H9 (cell line): ENCODE measurements at regions not wholly inside any gene's neighbourhood (a gene's known extent, or its start where the extent isn't known, plus 50 kb on each side); places are given as distances from the start of the nearest gene placed in this dataset.

Experiments used
- DNase-seq: peaks from one replicate; pipeline ENCODE4 v3.0.0-alpha.2; 2017
- H2AFZ ChIP-seq: one replicate; pipeline ENCODE4 v1.6.1; 2013; ENCODE audit warnings: mild to moderate bottlenecking, low read length, control low read depth, moderate library complexity
- H2AK5ac ChIP-seq: 2 replicates; pipeline ENCODE4 v1.6.1; 2013; ENCODE audit warnings: low read length, control low read depth, mixed read lengths; ENCODE audit not compliant: insufficient read length
- H2BK120ac ChIP-seq: one replicate; pipeline ENCODE4 v1.6.1; 2013; ENCODE audit warnings: low read depth, mild to moderate bottlenecking, low read length, control low read depth, inconsistent platforms; ENCODE audit not compliant: poor library complexity, severe bottlenecking
- H2BK12ac ChIP-seq: 2 replicates; pipeline ENCODE4 v1.6.1; 2013; ENCODE audit warnings: low read length, control low read depth, mixed read lengths, low read depth; ENCODE audit not compliant: insufficient read length
- H2BK15ac ChIP-seq: 2 replicates; pipeline ENCODE4 v1.6.1; 2013; ENCODE audit warnings: low read depth, low read length, control low read depth
- H2BK20ac ChIP-seq: one replicate; pipeline ENCODE4 v1.6.1; 2013; ENCODE audit warnings: low read depth, mild to moderate bottlenecking, low read length, control low read depth, inconsistent platforms; ENCODE audit not compliant: poor library complexity, severe bottlenecking
- H2BK5ac ChIP-seq: 2 replicates; pipeline ENCODE4 v1.6.1; 2013; ENCODE audit warnings: low read length, control low read depth, mixed read lengths; ENCODE audit not compliant: insufficient read length
- H3K14ac ChIP-seq: 2 replicates; pipeline ENCODE4 v1.6.1; 2013; ENCODE audit warnings: low read length, control low read depth; ENCODE audit not compliant: insufficient read depth
- H3K18ac ChIP-seq: 2 replicates; pipeline ENCODE4 v1.6.1; 2013; ENCODE audit warnings: low read depth, mild to moderate bottlenecking, mixed read lengths, low read length, control low read depth; ENCODE audit not compliant: insufficient read length
- H3K23ac ChIP-seq: 2 replicates; pipeline ENCODE4 v1.6.1; 2013; ENCODE audit warnings: low read length, control low read depth, mixed read lengths, low read depth; ENCODE audit not compliant: insufficient read length
- H3K23me2 ChIP-seq: 2 replicates; pipeline ENCODE4 v1.6.1; 2013; ENCODE audit warnings: low read depth, mild to moderate bottlenecking, mixed read lengths, low read length, control low read depth; ENCODE audit not compliant: insufficient read length, poor library complexity, severe bottlenecking
- H3K27ac ChIP-seq: 2 replicates; pipeline ENCODE4 v1.5.1; 2013; ENCODE audit warnings: low read length, control low read depth, mixed read lengths, low read depth; ENCODE audit not compliant: insufficient read length
- H3K27me3 ChIP-seq: 2 replicates; pipeline ENCODE4 v1.6.1; 2013; ENCODE audit warnings: low read length, control low read depth, inconsistent platforms; ENCODE audit not compliant: insufficient read depth
- H3K4ac ChIP-seq: 2 replicates; pipeline ENCODE4 v1.6.1; 2013; ENCODE audit warnings: low read depth, mild to moderate bottlenecking, control low read depth, inconsistent platforms, low read length, moderate library complexity
- H3K4me1 ChIP-seq: 2 replicates; pipeline ENCODE4 v1.6.1; 2013; ENCODE audit warnings: low read length, control low read depth, inconsistent platforms; ENCODE audit not compliant: insufficient read depth
- H3K4me2 ChIP-seq: 2 replicates; pipeline ENCODE4 v1.6.1; 2013; ENCODE audit warnings: low read length, control low read depth, mixed read lengths; ENCODE audit not compliant: insufficient read length, insufficient read depth
- H3K56ac ChIP-seq: 2 replicates; pipeline ENCODE4 v1.6.1; 2013; ENCODE audit warnings: low read depth, mild to moderate bottlenecking, mixed read lengths, low read length, control low read depth; ENCODE audit not compliant: insufficient read length
- H3K79me1 ChIP-seq: 2 replicates; pipeline ENCODE4 v1.6.1; 2013; ENCODE audit warnings: low read depth, mild to moderate bottlenecking, moderate library complexity, low read length, control low read depth, inconsistent platforms; ENCODE audit not compliant: insufficient read depth, poor library complexity, severe bottlenecking
- H3K79me2 ChIP-seq: 2 replicates; pipeline ENCODE4 v1.6.1; 2013; ENCODE audit warnings: low read length, control low read depth, inconsistent platforms; ENCODE audit not compliant: insufficient read depth
- H3K9ac ChIP-seq: 2 replicates; pipeline ENCODE4 v1.6.1; 2013; ENCODE audit warnings: low read length, control low read depth, mixed read lengths; ENCODE audit not compliant: insufficient read length; ENCODE audit errors: extremely low read depth
- H3K9me3 ChIP-seq: one replicate; pipeline ENCODE4 v1.6.1; 2013; ENCODE audit warnings: low read depth, low read length, inconsistent platforms; ENCODE audit not compliant: control insufficient read depth
- H3T11ph ChIP-seq: one replicate; pipeline ENCODE4 v1.6.1; 2013; ENCODE audit warnings: mild to moderate bottlenecking, low read length, control low read depth, inconsistent platforms
- H4K20me1 ChIP-seq: one replicate; pipeline ENCODE4 v1.6.1; 2013; ENCODE audit not compliant: control insufficient read depth, insufficient read length, insufficient read depth
- H4K5ac ChIP-seq: 2 replicates; pipeline ENCODE4 v1.6.1; 2013; ENCODE audit warnings: low read depth, mild to moderate bottlenecking, mixed read lengths, low read length, control low read depth; ENCODE audit not compliant: insufficient read length
- H4K8ac ChIP-seq: replicated peaks from 2 replicates; pipeline ENCODE4 v1.6.1; 2013; ENCODE audit warnings: low read length, control low read depth, mixed read lengths, low read depth; ENCODE audit not compliant: insufficient read length
- H4K91ac ChIP-seq: 2 replicates; pipeline ENCODE4 v1.6.1; 2013; ENCODE audit warnings: low read depth, mild to moderate bottlenecking, moderate library complexity, mixed read lengths, low read length, control low read depth; ENCODE audit not compliant: insufficient read length
- H3K27ac Mint-ChIP-seq, 3 experiments: 2 replicates in 2 of 3; 3 replicates in 1 of 3; pipeline ENCODE4 v1.8.0; 2020 to 2021; ENCODE audit warnings: mixed read lengths in 3 of 3, mild to moderate bottlenecking in 1 of 3, moderate library complexity in 1 of 3
- H3K27me3 Mint-ChIP-seq: 2 replicates; pipeline ENCODE4 v1.8.0; 2021; ENCODE audit warnings: low read depth, mild to moderate bottlenecking, moderate library complexity, mixed read lengths
- H3K36me3 Mint-ChIP-seq, 3 experiments: 2 replicates in 2 of 3; 3 replicates in 1 of 3; pipeline ENCODE4 v1.8.0; 2020 to 2021; ENCODE audit warnings: low read depth in 3 of 3, mixed read lengths in 3 of 3; ENCODE audit not compliant: insufficient read depth in 1 of 3
- H3K4me1 Mint-ChIP-seq, 2 experiments: 2 replicates each; pipeline ENCODE4 v1.8.0; 2020; ENCODE audit warnings: mixed read lengths in 2 of 2
- H3K4me3 Mint-ChIP-seq, 2 experiments: 2 replicates in 1 of 2; 3 replicates in 1 of 2; pipeline ENCODE4 v1.8.0; 2020 to 2021; ENCODE audit warnings: mild to moderate bottlenecking in 2 of 2, mixed read lengths in 2 of 2, moderate library complexity in 1 of 2
- H3K9me3 Mint-ChIP-seq, 2 experiments: 2 replicates in 1 of 2; 3 replicates in 1 of 2; pipeline ENCODE4 v1.8.0; 2020; ENCODE audit warnings: mild to moderate bottlenecking in 2 of 2, mixed read lengths in 2 of 2, moderate library complexity in 1 of 2
- WGBS: extraction: QIAGEN DNeasy Blood & Tissue Kit; methylation state at CpG from one replicate; pipeline ENCODE4 v1.1.7; 2013; ENCODE audit warnings: missing lambda C conversion rate, low lambda C conversion rate, mixed read lengths; ENCODE audit not compliant: insufficient read length; ENCODE audit errors: extremely low coverage; 5-methylcytosine and 5-hydroxymethylcytosine counted together
- TF ChIP-seq, protein P1 (sequence below): fragments of 200-600 bp; sonication (generic); conservative IDR thresholded peaks from 3 replicates; pipeline ENCODE4 v1.8.0; 2021; ENCODE audit warnings: antibody characterized with exemption, mild to moderate bottlenecking

DNA sequence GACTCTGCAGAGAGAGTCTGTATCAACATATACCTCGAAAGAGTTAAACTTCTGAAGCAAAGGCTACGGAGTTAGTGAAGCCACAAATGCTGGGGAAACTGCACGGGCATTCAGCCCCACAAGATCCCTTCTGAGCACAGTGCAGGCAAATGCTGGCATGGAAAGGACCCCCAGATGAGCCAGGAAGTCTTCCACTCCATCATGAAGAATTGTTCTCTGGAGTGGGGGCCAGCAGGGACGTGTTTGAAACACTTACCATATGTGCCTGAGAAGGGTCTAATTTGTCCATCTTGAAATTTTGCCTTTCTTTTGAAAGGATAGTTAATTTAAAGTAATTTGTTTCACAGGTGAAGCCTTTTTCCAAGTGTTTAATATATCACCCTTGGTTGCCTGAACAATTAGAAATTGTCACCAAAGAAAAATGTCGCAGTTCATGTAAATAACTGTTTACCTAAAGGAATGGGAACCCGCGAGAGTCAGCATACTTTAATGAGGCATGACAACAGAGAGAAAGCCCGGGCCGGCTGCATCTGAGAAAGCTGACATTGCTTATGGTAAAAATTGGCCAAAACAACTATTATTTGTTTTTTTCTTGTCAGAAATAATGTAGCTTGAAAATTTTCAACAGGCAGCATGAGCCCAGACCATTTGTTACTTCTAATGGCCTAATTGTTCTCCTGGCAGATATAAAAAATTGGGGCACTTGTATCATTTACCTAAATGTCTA lies 287.6 kb upstream of the MGMT start:
- Histone ChIP-seq H4K8ac (no peak overlapping the region), H3T11ph (no peak overlapping the region), H3K4me2 (no peak overlapping the region), H3K9ac (no peak overlapping the region), H3K14ac (no peak overlapping the region), H4K20me1 (no peaks in the 10 kb centered on the region), H2BK5ac (no peak overlapping the region), H3K23me2 (no peaks in the 10 kb centered on the region), H3K56ac (no peak overlapping the region), H4K5ac (no peak overlapping the region), H2BK12ac (no peak overlapping the region), H3K9me3 (no peaks in the 10 kb centered on the region), H3K79me1 (no peaks in the 10 kb centered on the region), H3K27me3 (no peaks in the 10 kb centered on the region), H3K27ac (no peak overlapping the region), H2BK120ac (no peak overlapping the region), H3K18ac (no peak overlapping the region), H4K91ac (no peak overlapping the region), H2BK20ac (no peak overlapping the region), H3K79me2 (no peaks in the 10 kb centered on the region), H3K4ac (no peak overlapping the region), H2BK15ac (no peak overlapping the region), H2AFZ (no peak overlapping the region), H3K4me1 (no peaks in the 10 kb centered on the region), H2AK5ac (no peak overlapping the region), H3K23ac (no peak overlapping the region)
- Mint-ChIP-seq H3K4me3 (no peak overlapping the region), H3K36me3 (no peaks in the 10 kb centered on the region), H3K4me1 (peaks cover 2 to 9% of the 10 kb centered on the region in 2 experiments), H3K27me3 (peaks cover 3% of the 10 kb centered on the region), H3K27ac (no peak overlapping the region), H3K9me3 (no peaks in the 10 kb centered on the region)
- no peak for DNase-seq
- no CpG with 5 or more reads among the region's 9 CpGs for WGBS
- TF ChIP-seq, protein P1, sequence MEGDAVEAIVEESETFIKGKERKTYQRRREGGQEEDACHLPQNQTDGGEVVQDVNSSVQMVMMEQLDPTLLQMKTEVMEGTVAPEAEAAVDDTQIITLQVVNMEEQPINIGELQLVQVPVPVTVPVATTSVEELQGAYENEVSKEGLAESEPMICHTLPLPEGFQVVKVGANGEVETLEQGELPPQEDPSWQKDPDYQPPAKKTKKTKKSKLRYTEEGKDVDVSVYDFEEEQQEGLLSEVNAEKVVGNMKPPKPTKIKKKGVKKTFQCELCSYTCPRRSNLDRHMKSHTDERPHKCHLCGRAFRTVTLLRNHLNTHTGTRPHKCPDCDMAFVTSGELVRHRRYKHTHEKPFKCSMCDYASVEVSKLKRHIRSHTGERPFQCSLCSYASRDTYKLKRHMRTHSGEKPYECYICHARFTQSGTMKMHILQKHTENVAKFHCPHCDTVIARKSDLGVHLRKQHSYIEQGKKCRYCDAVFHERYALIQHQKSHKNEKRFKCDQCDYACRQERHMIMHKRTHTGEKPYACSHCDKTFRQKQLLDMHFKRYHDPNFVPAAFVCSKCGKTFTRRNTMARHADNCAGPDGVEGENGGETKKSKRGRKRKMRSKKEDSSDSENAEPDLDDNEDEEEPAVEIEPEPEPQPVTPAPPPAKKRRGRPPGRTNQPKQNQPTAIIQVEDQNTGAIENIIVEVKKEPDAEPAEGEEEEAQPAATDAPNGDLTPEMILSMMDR, result no peak
